HG03378 (cell line): ENCODE measurements at regions not wholly inside any gene's neighbourhood (a gene's known extent, or its start where the extent isn't known, plus 50 kb on each side); places are given as distances from the start of the nearest gene placed in this dataset.
"Not testable (repeated sequence)": the region's sequence is repeated elsewhere in the genome, so short reads cannot be mapped to it uniquely, and the experiment has no call there.

Experiments
- ATAC-seq: cut with Tn5 transposase; IDR thresholded peaks from one replicate; pipeline ENCODE4 v1.9.1; 2021; ENCODE audit warnings: mild to moderate bottlenecking, moderate library complexity; ENCODE audit not compliant: unreplicated experiment

GRCh38 chr22:48489551-48490499 lies 1337.8 kb downstream of the BRD1 start:
- ATAC-seq = no peak

GRCh38 chr22:48488611-48489511 lies 1338.8 kb downstream of the BRD1 start:
- no peak for ATAC-seq

- no peak for ATAC-seq
These were observed 1339.5 kb downstream of the BRD1 start for GRCh38 chr22:48488149-48488551.

GRCh38 chr22:48486558-48486957 lies 1341.1 kb downstream of the BRD1 start:
- ATAC-seq = no peak

GRCh38 chr22:48486134-48486532 lies 1341.5 kb downstream of the BRD1 start:
- no peak for ATAC-seq

- ATAC-seq = no peak
These were observed 1342.2 kb downstream of the BRD1 start for GRCh38 chr22:48485149-48486133.

- no peak for ATAC-seq
These were observed 1343.7 kb downstream of the BRD1 start for GRCh38 chr22:48483764-48484528.

GRCh38 chr22:48482771-48483170 lies 1344.9 kb downstream of the BRD1 start:
- no peak for ATAC-seq

- not testable (repeated sequence) for ATAC-seq
These were observed 1345.5 kb downstream of the BRD1 start for GRCh38 chr22:48482198-48482597.

- no peak for ATAC-seq
These were observed 1345.9 kb downstream of the BRD1 start for GRCh38 chr22:48481748-48482147.

- ATAC-seq = no peak
These were observed 1349.0 kb downstream of the BRD1 start for GRCh38 chr22:48478529-48479265.

GRCh38 chr22:48478124-48478523 lies 1349.5 kb downstream of the BRD1 start:
- ATAC-seq = no peak

GRCh38 chr22:48477031-48477721 lies 1350.5 kb downstream of the BRD1 start:
- no peak for ATAC-seq

- no peak for ATAC-seq
These were observed 1351.1 kb downstream of the BRD1 start for GRCh38 chr22:48476577-48476976.

GRCh38 chr22:48475661-48476345 lies 1351.9 kb downstream of the BRD1 start:
- ATAC-seq = no peak

- ATAC-seq = no peak
These were observed 1352.8 kb downstream of the BRD1 start for GRCh38 chr22:48474881-48475280.

- no peak for ATAC-seq
These were observed 1354.5 kb downstream of the BRD1 start for GRCh38 chr22:48473202-48473601.

GRCh38 chr22:48464246-48464645 lies 1363.4 kb downstream of the BRD1 start:
- ATAC-seq = no peak
